ENCODE measurements at regions not wholly inside any gene's neighbourhood (a gene's known extent, or its start where the extent isn't known, plus 50 kb on each side); places are given as distances from the start of the nearest gene placed in this dataset.

- 91 to 95% (median 93%) methylated on average over 18 to 37 of the region's 37 CpGs for WGBS, 5 donors
- DNase-seq, result peak; percentile 70
- Histone ChIP-seq H3K4me3 (no peak overlapping the region), H3K36me3 (no peaks in the 10 kb centered on the region), H3K4me1 (no peaks in the 10 kb centered on the region), H3K27ac (no peak overlapping the region), H3K9me3 (peaks cover 0 to 27% (median 12%) of the 10 kb centered on the region in 8 donors), H3K27me3 (replicated peaks in 1 of 7) (no peaks in the 10 kb centered on the region)
- no peak for TF ChIP-seq CTCF (IDR thresholded peaks at IDR 0.05 in 8 of 11, conservative IDR thresholded peaks at IDR 0.05 in 3 of 11)
- no peak for TF ChIP-seq POLR2A (IDR thresholded peaks at IDR 0.05)
- no peak for TF ChIP-seq POLR2AphosphoS5 (IDR thresholded peaks at IDR 0.05)
- intact Hi-C loops (cut with DNase I; ENCODE audit: low total_unique reads), result no loop called here
Observed at GRCh38 chr13:67772807-67773453, 542.8 kb upstream of the PCDH9 start.

GRCh38 chr13:67771106-67771505 is 541.0 kb upstream of the PCDH9 start:
- Histone ChIP-seq H3K4me3 (no peak overlapping the region), H3K4me1 (no peaks in the 10 kb centered on the region), H3K27ac (no peak overlapping the region), H3K36me3 (no peaks in the 10 kb centered on the region), H3K9me3 (peaks cover 0 to 27% (median 12%) of the 10 kb centered on the region in 8 donors), H3K27me3 (replicated peaks in 1 of 7) (no peaks in the 10 kb centered on the region)
- no peak for DNase-seq
- no peak for TF ChIP-seq CTCF (IDR thresholded peaks at IDR 0.05 in 8 of 11, conservative IDR thresholded peaks at IDR 0.05 in 3 of 11)
- no peak for TF ChIP-seq POLR2A (IDR thresholded peaks at IDR 0.05)
- TF ChIP-seq POLR2AphosphoS5 (IDR thresholded peaks at IDR 0.05), result no peak
- intact Hi-C loops (cut with DNase I; ENCODE audit: low total_unique reads), result no loop called here

- H3K4me3 ChIP-seq, result no peak overlapping the region
- TF ChIP-seq CTCF (IDR thresholded peaks at IDR 0.05 in 8 of 11, conservative IDR thresholded peaks at IDR 0.05 in 3 of 11), result no peak
- TF ChIP-seq POLR2A (IDR thresholded peaks at IDR 0.05), result no peak
- no peak for TF ChIP-seq POLR2AphosphoS5 (IDR thresholded peaks at IDR 0.05)
- H3K27ac ChIP-seq, result no peak overlapping the region
- DNase-seq, result no peak
- peaks cover 0 to 27% (median 12%) of the 10 kb centered on the region in 8 donors for H3K9me3 ChIP-seq
- H3K27me3 ChIP-seq (replicated peaks in 1 of 7), result no peaks in the 10 kb centered on the region
- WGBS, 5 donors, result 86 to 96% (median 88%) methylated on average over 7 of the region's 7 CpGs
- H3K4me1 ChIP-seq, result no peaks in the 10 kb centered on the region
- no peaks in the 10 kb centered on the region for H3K36me3 ChIP-seq
- intact Hi-C loops (cut with DNase I; ENCODE audit: low total_unique reads), result no loop called here
Observed at GRCh38 chr13:67769987-67770341, 539.8 kb upstream of the PCDH9 start.

- no peaks in the 10 kb centered on the region for H3K27me3 ChIP-seq (replicated peaks in 1 of 7)
- no peak overlapping the region for H3K4me3 ChIP-seq
- TF ChIP-seq POLR2A (IDR thresholded peaks at IDR 0.05) (no peak), CTCF (IDR thresholded peaks at IDR 0.05 in 8 of 11, conservative IDR thresholded peaks at IDR 0.05 in 3 of 11) (no peak), POLR2AphosphoS5 (IDR thresholded peaks at IDR 0.05) (no peak)
- intact Hi-C loops (cut with DNase I; ENCODE audit: low total_unique reads), result no loop called here
- H3K9me3 ChIP-seq, result peaks cover 0 to 27% (median 12%) of the 10 kb centered on the region in 8 donors
- no peak overlapping the region for H3K27ac ChIP-seq
- no peaks in the 10 kb centered on the region for H3K36me3 ChIP-seq
- no peaks in the 10 kb centered on the region for H3K4me1 ChIP-seq
- 93 to 98% (median 95%) methylated on average over 29 to 30 of the region's 30 CpGs for WGBS, 5 donors
- no peak for DNase-seq
Observed at GRCh38 chr13:67769063-67769986, 539.2 kb upstream of the PCDH9 start.

Data from spleen (tissue), 11 donors.